ENCODE measurements at regions not wholly inside any gene's neighbourhood (a gene's known extent, or its start where the extent isn't known, plus 50 kb on each side); places are given as distances from the start of the nearest gene placed in this dataset.

- Histone ChIP-seq H3K4me2 (ENCODE audit: control insufficient read depth, insufficient read depth) (no peak overlapping the region), H4K20me1 (ENCODE audit: control insufficient read depth, insufficient read depth) (no peaks in the 10 kb centered on the region), H3K4me3 (no peak overlapping the region), H3K9me3 (replicated peaks; ENCODE audit: control insufficient read depth, insufficient read depth, low read length) (no peaks in the 10 kb centered on the region), H3K9ac (ENCODE audit: control insufficient read depth, insufficient read depth, low read length) (no peak overlapping the region), H3K27me3 (replicated peaks in 1 of 2; ENCODE audit: control insufficient read depth in 2 of 2, insufficient read depth in 2 of 2, low read length in 1 of 2) (no peaks in the 10 kb centered on the region), H3K4me1 (ENCODE audit: control insufficient read depth, insufficient read depth, low read length) (no peaks in the 10 kb centered on the region), H2AFZ (ENCODE audit: control insufficient read depth, low read depth, low read length) (no peak overlapping the region), H3K79me2 (ENCODE audit: control insufficient read depth, insufficient read depth, low read length) (no peaks in the 10 kb centered on the region), H3K27ac (ENCODE audit: control insufficient read depth, insufficient read depth) (no peak overlapping the region), H3K36me3 (ENCODE audit: control insufficient read depth in 2 of 2, insufficient read depth in 2 of 2, low read length in 1 of 2) (no peaks in the 10 kb centered on the region)
- FAIRE-seq = no peak
- DNase-seq (ENCODE audit: low read depth, low spot score) = no peak
- in situ Hi-C loops (cut with MboI) (no loop called here), intact Hi-C loops (cut with micrococcal nuclease; ENCODE audit: unreplicated experiment) (no loop called here)
- no peak for TF ChIP-seq RFX5 (IDR thresholded peaks at IDR 0.05; ENCODE audit: low read depth, low read length)
- no peak for TF ChIP-seq IKZF1 (conservative IDR thresholded peaks at IDR 0.05)
- no peak for TF ChIP-seq STAT3 (IDR thresholded peaks at IDR 0.05; ENCODE audit: low read depth, low read length)
- no peak for TF ChIP-seq KLF5 (IDR thresholded peaks at IDR 0.05; ENCODE audit: partially characterized antibody)
- TF ChIP-seq SUZ12 (IDR thresholded peaks at IDR 0.05; ENCODE audit: unreplicated experiment) = no peak
- TF ChIP-seq SIN3A (IDR thresholded peaks at IDR 0.05; ENCODE audit: low read depth, low read length) = no peak
- TF ChIP-seq HDAC2 (IDR thresholded peaks at IDR 0.05) = no peak
- no peak for TF ChIP-seq MEF2B (IDR thresholded peaks at IDR 0.05; ENCODE audit: partially characterized antibody, poor library complexity, severe bottlenecking)
- TF ChIP-seq RCOR1 (conservative IDR thresholded peaks at IDR 0.05; ENCODE audit: low read depth, low read length) = no peak
- TF ChIP-seq ZNF274 (IDR thresholded peaks at IDR 0.05; ENCODE audit: insufficient read depth, insufficient read length) = no peak
- no peak for TF ChIP-seq YY1 (IDR thresholded peaks at IDR 0.05; ENCODE audit: low read depth, low read length)
- no peak for TF ChIP-seq WRNIP1 (IDR thresholded peaks at IDR 0.05; ENCODE audit: borderline replicate concordance, low read depth, low read length)
- no peak for TF ChIP-seq BACH1 (IDR thresholded peaks at IDR 0.05; ENCODE audit: borderline replicate concordance)
- TF ChIP-seq SRF (IDR thresholded peaks at IDR 0.05; ENCODE audit: low read depth in 2 of 2, low read length in 2 of 2) = no peak
- TF ChIP-seq SPI1 (IDR thresholded peaks at IDR 0.05; ENCODE audit: borderline replicate concordance, insufficient read depth, low read depth, low read length) = no peak
- TF ChIP-seq EP300 (IDR thresholded peaks at IDR 0.05; ENCODE audit: borderline replicate concordance in 1 of 2, control insufficient read depth in 1 of 2, low read depth in 2 of 2, low read length in 2 of 2) = no peak
- TF ChIP-seq BHLHE40 (IDR thresholded peaks at IDR 0.05; ENCODE audit: borderline replicate concordance in 1 of 2, low read depth in 2 of 2, low read length in 1 of 2) = no peak
- TF ChIP-seq PRDM15 (CRISPR knock-in tag; IDR thresholded peaks at IDR 0.05) = no peak
- TF ChIP-seq CREB1 (IDR thresholded peaks at IDR 0.05; ENCODE audit: low read depth) = no peak
- no peak for TF ChIP-seq CEBPB (IDR thresholded peaks at IDR 0.05; ENCODE audit: borderline replicate concordance in 1 of 2, low read depth in 2 of 2, low read length in 2 of 2)
- ChIA-PET RAD21 (ENCODE audit: unreplicated experiment) (no interaction called here), POLR2A (no interaction called here), SMC1A (ENCODE audit: uncharacterized antibody, unreplicated experiment) (no interaction called here), CTCF (no interaction called here)
- no TSS peak for BruUV-seq (replicated peaks)
- 45% methylated on average over 3 of the region's 3 CpGs for WGBS (ENCODE audit: insufficient coverage, insufficient replicate concordance, low lambda C conversion rate, missing lambda C conversion rate)
- ATAC-seq = no peak
These were observed 680.4 kb downstream of the TLR4 start for GRCh38 chr9:118384531-118385100.

All from GM12878 (cell line).